GM18951 (cell line): ENCODE measurements at regions not wholly inside any gene's neighbourhood (a gene's known extent, or its start where the extent isn't known, plus 50 kb on each side); places are given as distances from the start of the nearest gene placed in this dataset.

ENCODE experiments used
- POLR2A ChIP-seq: IDR thresholded peaks from 4 replicates; pipeline ENCODE4 v1.6.1; 2011; ENCODE audit warnings: mild to moderate bottlenecking; ENCODE audit not compliant: insufficient read length, insufficient read depth; ENCODE audit errors: extremely low read depth
- in situ Hi-C: fragments of 300-500 bp; cut with MboI; formaldehyde crosslinking; loops from one replicate; pipeline ENCODE4 v1.12.0; 2022; ENCODE audit warnings: low sequenced_read_pairs, mixed read lengths, inconsistent platforms; ENCODE audit not compliant: unreplicated experiment

GRCh38 chr12:4049298-4050080 is 176.3 kb upstream of the PARP11 start:
- in situ Hi-C loops = no loop called here
- TF ChIP-seq POLR2A = no peak

- in situ Hi-C loops = no loop called here
- TF ChIP-seq POLR2A = no peak
These were observed 174.2 kb upstream of the PARP11 start for GRCh38 chr12:4047421-4047820.

- TF ChIP-seq POLR2A = no peak
- in situ Hi-C loops = no loop called here
These were observed 173.3 kb upstream of the PARP11 start for GRCh38 chr12:4046495-4046840.

GRCh38 chr12:4045786-4046494 is 172.7 kb upstream of the PARP11 start:
- no peak for TF ChIP-seq POLR2A
- in situ Hi-C loops = no loop called here

- no peak for TF ChIP-seq POLR2A
- in situ Hi-C loops = no loop called here
These were observed 171.8 kb upstream of the PARP11 start for GRCh38 chr12:4044736-4045730.

- in situ Hi-C loops = no loop called here
These were observed 170.9 kb upstream of the PARP11 start for GRCh38 chr12:4044101-4044500.

GRCh38 chr12:4041187-4041885 is 168.1 kb upstream of the PARP11 start:
- TF ChIP-seq POLR2A = no peak
- in situ Hi-C loops = no loop called here

More at GRCh38 chr12:4044101-4044500, 170.9 kb upstream of the PARP11 start:
- TF ChIP-seq POLR2A = no peak

- TF ChIP-seq POLR2A = no peak
- in situ Hi-C loops = no loop called here
These were observed 166.7 kb upstream of the PARP11 start for GRCh38 chr12:4039931-4040330.

- no peak for TF ChIP-seq POLR2A
- in situ Hi-C loops = no loop called here
These were observed 164.6 kb upstream of the PARP11 start for GRCh38 chr12:4037747-4038312.

GRCh38 chr12:4036671-4037271 is 163.6 kb upstream of the PARP11 start:
- TF ChIP-seq POLR2A = no peak

GRCh38 chr12:4034921-4035320 is 161.7 kb upstream of the PARP11 start:
- in situ Hi-C loops = no loop called here
- TF ChIP-seq POLR2A = no peak

More at GRCh38 chr12:4036671-4037271, 163.6 kb upstream of the PARP11 start:
- in situ Hi-C loops = no loop called here
